Neural progenitor cell (in vitro differentiated cells): ENCODE measurements at regions not wholly inside any gene's neighbourhood (a gene's known extent, or its start where the extent isn't known, plus 50 kb on each side); places are given as distances from the start of the nearest gene placed in this dataset.

Experiments
- EZH2 ChIP-seq: fragments of 200-600 bp; sonication (generic); IDR thresholded peaks from 2 replicates; pipeline ENCODE4 v1.6.1; 2017; ENCODE audit warnings: antibody characterized with exemption, mild to moderate bottlenecking, moderate library complexity
- EZH2phosphoT487 ChIP-seq: fragments of 200-600 bp; sonication (generic); IDR thresholded peaks from 2 replicates; pipeline ENCODE4 v1.6.1; 2017; ENCODE audit warnings: antibody characterized with exemption
- TF ChIP-seq, protein P1 (sequence below): fragments of 200-600 bp; sonication (generic); IDR thresholded peaks from 2 replicates; pipeline ENCODE4 v1.5.1; 2017; ENCODE audit warnings: antibody characterized with exemption, mild to moderate bottlenecking

GRCh38 chr3:23096041-23096440, 107.1 kb upstream of the UBE2E2 start:
- TF ChIP-seq, protein P1, sequence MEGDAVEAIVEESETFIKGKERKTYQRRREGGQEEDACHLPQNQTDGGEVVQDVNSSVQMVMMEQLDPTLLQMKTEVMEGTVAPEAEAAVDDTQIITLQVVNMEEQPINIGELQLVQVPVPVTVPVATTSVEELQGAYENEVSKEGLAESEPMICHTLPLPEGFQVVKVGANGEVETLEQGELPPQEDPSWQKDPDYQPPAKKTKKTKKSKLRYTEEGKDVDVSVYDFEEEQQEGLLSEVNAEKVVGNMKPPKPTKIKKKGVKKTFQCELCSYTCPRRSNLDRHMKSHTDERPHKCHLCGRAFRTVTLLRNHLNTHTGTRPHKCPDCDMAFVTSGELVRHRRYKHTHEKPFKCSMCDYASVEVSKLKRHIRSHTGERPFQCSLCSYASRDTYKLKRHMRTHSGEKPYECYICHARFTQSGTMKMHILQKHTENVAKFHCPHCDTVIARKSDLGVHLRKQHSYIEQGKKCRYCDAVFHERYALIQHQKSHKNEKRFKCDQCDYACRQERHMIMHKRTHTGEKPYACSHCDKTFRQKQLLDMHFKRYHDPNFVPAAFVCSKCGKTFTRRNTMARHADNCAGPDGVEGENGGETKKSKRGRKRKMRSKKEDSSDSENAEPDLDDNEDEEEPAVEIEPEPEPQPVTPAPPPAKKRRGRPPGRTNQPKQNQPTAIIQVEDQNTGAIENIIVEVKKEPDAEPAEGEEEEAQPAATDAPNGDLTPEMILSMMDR, result no peak
- no peak for TF ChIP-seq EZH2
- no peak for TF ChIP-seq EZH2phosphoT487
